SK-N-SH treated with all-trans-retinoic acid at 6 μM for 48 hours (cell line): ENCODE measurements at regions not wholly inside any gene's neighbourhood (a gene's known extent, or its start where the extent isn't known, plus 50 kb on each side); places are given as distances from the start of the nearest gene placed in this dataset.

ENCODE experiments used
- ATAC-seq: fragments of 200-7000 bp; cut with Tn5 transposase; 3 replicates; pipeline ENCODE4 v1.9.1; 2020; ENCODE audit warnings: mild to moderate bottlenecking, moderate library complexity
- ARNTL ChIP-seq: fragments of 450-650 bp; formaldehyde crosslinking; IDR thresholded peaks from 2 replicates; pipeline ENCODE4 v1.5.0; 2020; ENCODE audit warnings: low read depth, mild to moderate bottlenecking, moderate library complexity, borderline replicate concordance
- BACH2 ChIP-seq: fragments of 250-450 bp; sonication (Bioruptor Pico); IDR thresholded peaks from 2 replicates; pipeline ENCODE4 v1.9.0; 2021; ENCODE audit warnings: mild to moderate bottlenecking, borderline replicate concordance
- CSDC2 ChIP-seq: fragments of 250-450 bp; sonication (Bioruptor Pico); IDR thresholded peaks from 2 replicates; pipeline ENCODE4 v1.5.0; 2020; ENCODE audit warnings: mild to moderate bottlenecking, moderate library complexity
- ESRRG ChIP-seq: fragments of 250-450 bp; sonication (Bioruptor Pico); IDR thresholded peaks from 2 replicates; pipeline ENCODE4 v1.6.1; 2021; ENCODE audit warnings: mild to moderate bottlenecking
- GLIS3 ChIP-seq: fragments of 250-450 bp; sonication (Bioruptor Pico); IDR thresholded peaks from 2 replicates; pipeline ENCODE4 v1.5.0; 2020; ENCODE audit warnings: mild to moderate bottlenecking, moderate library complexity
- ISL1 ChIP-seq: fragments of 250-450 bp; sonication (Bioruptor Pico); IDR thresholded peaks from 2 replicates; pipeline ENCODE4 v2.1.2; 2022; ENCODE audit warnings: mild to moderate bottlenecking, moderate library complexity
- OSR1 ChIP-seq: fragments of 250-450 bp; sonication (Bioruptor Pico); IDR thresholded peaks from 2 replicates; pipeline ENCODE4 v1.8.0; 2022; ENCODE audit warnings: moderate library complexity, mild to moderate bottlenecking, inconsistent platforms
- POU6F1 ChIP-seq: fragments of 250-450 bp; sonication (Bioruptor Pico); IDR thresholded peaks from 2 replicates; pipeline ENCODE4 v1.8.0; 2021; ENCODE audit warnings: low read depth, mild to moderate bottlenecking, moderate library complexity, borderline replicate concordance
- PPARA ChIP-seq: fragments of 250-450 bp; sonication (Bioruptor Pico); IDR thresholded peaks from 2 replicates; pipeline ENCODE4 v1.5.0; 2020; ENCODE audit warnings: mild to moderate bottlenecking, borderline replicate concordance
- RARB ChIP-seq: fragments of 250-450 bp; sonication (Bioruptor Pico); IDR thresholded peaks from 2 replicates; pipeline ENCODE4 v1.8.0; 2021; ENCODE audit warnings: mild to moderate bottlenecking, moderate library complexity
- SNAI2 ChIP-seq: fragments of 250-450 bp; sonication (Bioruptor Pico); IDR thresholded peaks from 2 replicates; pipeline ENCODE4 v1.5.0; 2020; ENCODE audit warnings: mild to moderate bottlenecking, moderate library complexity
- TCF4 ChIP-seq: fragments of 250-450 bp; sonication (Bioruptor Pico); IDR thresholded peaks from 2 replicates; pipeline ENCODE4 v1.8.0; 2021; ENCODE audit warnings: mild to moderate bottlenecking, moderate library complexity, borderline replicate concordance
- TSHZ2 ChIP-seq: fragments of 250-450 bp; sonication (Bioruptor Pico); IDR thresholded peaks from 2 replicates; pipeline ENCODE4 v1.5.0; 2020; ENCODE audit warnings: mild to moderate bottlenecking, moderate library complexity
- ZC3H10 ChIP-seq: fragments of 250-450 bp; sonication (Bioruptor Pico); IDR thresholded peaks from 2 replicates; pipeline ENCODE4 v1.5.1; 2021; ENCODE audit warnings: mild to moderate bottlenecking, moderate library complexity
- ZFP3 ChIP-seq: fragments of 250-450 bp; sonication (Bioruptor Pico); IDR thresholded peaks from 2 replicates; pipeline ENCODE4 v1.5.0; 2020; ENCODE audit warnings: mild to moderate bottlenecking, moderate library complexity
- ZFP30 ChIP-seq: fragments of 450-650 bp; formaldehyde crosslinking; IDR thresholded peaks from 2 replicates; pipeline ENCODE4 v1.5.0; 2022; ENCODE audit warnings: mild to moderate bottlenecking, moderate library complexity
- ZNF70 ChIP-seq: fragments of 450-650 bp; formaldehyde crosslinking; IDR thresholded peaks from 2 replicates; pipeline ENCODE4 v1.5.0; 2020; ENCODE audit warnings: mild to moderate bottlenecking, moderate library complexity
- ZNF8 ChIP-seq: fragments of 450-650 bp; formaldehyde crosslinking; IDR thresholded peaks from 2 replicates; pipeline ENCODE4 v1.5.0; 2020; ENCODE audit warnings: mild to moderate bottlenecking, moderate library complexity
- TF ChIP-seq, protein P1 (sequence below): fragments of 250-450 bp; sonication (Bioruptor Pico); IDR thresholded peaks from 2 replicates; pipeline ENCODE4 v1.8.0; 2020; ENCODE audit warnings: mild to moderate bottlenecking, moderate library complexity, borderline replicate concordance
- TF ChIP-seq, protein P2 (sequence below): fragments of 250-450 bp; sonication (Bioruptor Pico); IDR thresholded peaks from 2 replicates; pipeline ENCODE4 v1.5.1; 2021; ENCODE audit warnings: mild to moderate bottlenecking, moderate library complexity
- TF ChIP-seq, protein P3 (sequence below): fragments of 250-450 bp; sonication (Bioruptor Pico); IDR thresholded peaks from 2 replicates; pipeline ENCODE4 v1.5.1; 2020; ENCODE audit warnings: low read depth, mild to moderate bottlenecking, moderate library complexity

DNA sequence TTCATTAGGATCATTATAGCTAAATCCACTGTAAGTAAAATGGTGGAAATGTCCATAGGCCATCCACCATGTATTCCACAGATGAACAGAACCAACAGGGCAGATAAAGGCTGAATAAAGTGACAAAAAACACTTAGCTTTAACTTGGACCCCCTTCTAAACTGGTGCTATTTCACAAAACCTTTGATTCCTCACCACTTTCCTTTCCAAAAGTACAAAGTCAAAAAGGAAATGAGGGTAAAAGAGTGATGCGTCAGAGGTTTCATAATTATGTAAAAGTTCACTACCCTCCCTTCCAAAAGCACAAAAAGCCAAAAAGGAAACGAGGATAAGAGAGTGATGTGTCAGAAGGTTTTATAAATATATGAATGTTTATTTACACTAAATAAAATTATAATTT, 172.2 kb downstream of the TBX15 start:
- no peak for TF ChIP-seq GLIS3
- TF ChIP-seq ISL1 (CRISPR knock-in tag) = no peak
- TF ChIP-seq, protein P1, sequence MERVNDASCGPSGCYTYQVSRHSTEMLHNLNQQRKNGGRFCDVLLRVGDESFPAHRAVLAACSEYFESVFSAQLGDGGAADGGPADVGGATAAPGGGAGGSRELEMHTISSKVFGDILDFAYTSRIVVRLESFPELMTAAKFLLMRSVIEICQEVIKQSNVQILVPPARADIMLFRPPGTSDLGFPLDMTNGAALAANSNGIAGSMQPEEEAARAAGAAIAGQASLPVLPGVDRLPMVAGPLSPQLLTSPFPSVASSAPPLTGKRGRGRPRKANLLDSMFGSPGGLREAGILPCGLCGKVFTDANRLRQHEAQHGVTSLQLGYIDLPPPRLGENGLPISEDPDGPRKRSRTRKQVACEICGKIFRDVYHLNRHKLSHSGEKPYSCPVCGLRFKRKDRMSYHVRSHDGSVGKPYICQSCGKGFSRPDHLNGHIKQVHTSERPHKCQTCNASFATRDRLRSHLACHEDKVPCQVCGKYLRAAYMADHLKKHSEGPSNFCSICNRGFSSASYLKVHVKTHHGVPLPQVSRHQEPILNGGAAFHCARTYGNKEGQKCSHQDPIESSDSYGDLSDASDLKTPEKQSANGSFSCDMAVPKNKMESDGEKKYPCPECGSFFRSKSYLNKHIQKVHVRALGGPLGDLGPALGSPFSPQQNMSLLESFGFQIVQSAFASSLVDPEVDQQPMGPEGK (CRISPR knock-in tag) = no peak
- no peak for TF ChIP-seq ESRRG (CRISPR knock-in tag)
- TF ChIP-seq RARB (CRISPR knock-in tag) = no peak
- TF ChIP-seq ZNF8 (CRISPR knock-in tag) = no peak
- TF ChIP-seq, protein P2, sequence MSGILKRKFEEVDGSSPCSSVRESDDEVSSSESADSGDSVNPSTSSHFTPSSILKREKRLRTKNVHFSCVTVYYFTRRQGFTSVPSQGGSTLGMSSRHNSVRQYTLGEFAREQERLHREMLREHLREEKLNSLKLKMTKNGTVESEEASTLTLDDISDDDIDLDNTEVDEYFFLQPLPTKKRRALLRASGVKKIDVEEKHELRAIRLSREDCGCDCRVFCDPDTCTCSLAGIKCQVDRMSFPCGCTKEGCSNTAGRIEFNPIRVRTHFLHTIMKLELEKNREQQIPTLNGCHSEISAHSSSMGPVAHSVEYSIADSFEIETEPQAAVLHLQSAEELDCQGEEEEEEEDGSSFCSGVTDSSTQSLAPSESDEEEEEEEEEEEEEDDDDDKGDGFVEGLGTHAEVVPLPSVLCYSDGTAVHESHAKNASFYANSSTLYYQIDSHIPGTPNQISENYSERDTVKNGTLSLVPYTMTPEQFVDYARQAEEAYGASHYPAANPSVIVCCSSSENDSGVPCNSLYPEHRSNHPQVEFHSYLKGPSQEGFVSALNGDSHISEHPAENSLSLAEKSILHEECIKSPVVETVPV (CRISPR knock-in tag) = no peak
- TF ChIP-seq ZFP30 (CRISPR knock-in tag) = no peak
- TF ChIP-seq CSDC2 = no peak
- TF ChIP-seq SNAI2 (CRISPR knock-in tag) = no peak
- no peak for TF ChIP-seq BACH2
- no peak for TF ChIP-seq ARNTL
- TF ChIP-seq PPARA (CRISPR knock-in tag) = no peak
- TF ChIP-seq ZFP3 (CRISPR knock-in tag) = no peak
- TF ChIP-seq OSR1 = no peak
- TF ChIP-seq POU6F1 = no peak
- no peak for ATAC-seq

- no peak for ATAC-seq
- TF ChIP-seq, protein P3, sequence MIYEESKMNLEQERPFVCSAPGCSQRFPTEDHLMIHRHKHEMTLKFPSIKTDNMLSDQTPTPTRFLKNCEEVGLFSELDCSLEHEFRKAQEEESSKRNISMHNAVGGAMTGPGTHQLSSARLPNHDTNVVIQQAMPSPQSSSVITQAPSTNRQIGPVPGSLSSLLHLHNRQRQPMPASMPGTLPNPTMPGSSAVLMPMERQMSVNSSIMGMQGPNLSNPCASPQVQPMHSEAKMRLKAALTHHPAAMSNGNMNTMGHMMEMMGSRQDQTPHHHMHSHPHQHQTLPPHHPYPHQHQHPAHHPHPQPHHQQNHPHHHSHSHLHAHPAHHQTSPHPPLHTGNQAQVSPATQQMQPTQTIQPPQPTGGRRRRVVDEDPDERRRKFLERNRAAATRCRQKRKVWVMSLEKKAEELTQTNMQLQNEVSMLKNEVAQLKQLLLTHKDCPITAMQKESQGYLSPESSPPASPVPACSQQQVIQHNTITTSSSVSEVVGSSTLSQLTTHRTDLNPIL = no peak
- TF ChIP-seq ZNF70 (CRISPR knock-in tag) = no peak
- no peak for TF ChIP-seq GLIS3
- TF ChIP-seq OSR1 = no peak
- TF ChIP-seq ISL1 (CRISPR knock-in tag) = no peak
- TF ChIP-seq ARNTL = no peak
- no peak for TF ChIP-seq POU6F1
- TF ChIP-seq ZNF8 (CRISPR knock-in tag) = no peak
- TF ChIP-seq ZFP30 (CRISPR knock-in tag) = no peak
- no peak for TF ChIP-seq PPARA (CRISPR knock-in tag)
- no peak for TF ChIP-seq RARB (CRISPR knock-in tag)
- TF ChIP-seq CSDC2 = no peak
- no peak for TF ChIP-seq TCF4
- no peak for TF ChIP-seq TSHZ2 (CRISPR knock-in tag)
- no peak for TF ChIP-seq SNAI2 (CRISPR knock-in tag)
- TF ChIP-seq, protein P1 (CRISPR knock-in tag) = no peak
- no peak for TF ChIP-seq BACH2
- TF ChIP-seq, protein P2 (CRISPR knock-in tag) = no peak
- no peak for TF ChIP-seq ZC3H10 (CRISPR knock-in tag)
Observed at GRCh38 chr1:118812555-118812954, 175.6 kb downstream of the TBX15 start.
